Hematopoietic multipotent progenitor cell treated with erythropoietin and hydrocortisone succinate and interleukin-3 and kit ligand, for 15 days (in vitro differentiated cells): ENCODE measurements at regions not wholly inside any gene's neighbourhood (a gene's known extent, or its start where the extent isn't known, plus 50 kb on each side); places are given as distances from the start of the nearest gene placed in this dataset.
"Not testable (repeated sequence)": the region's sequence is repeated elsewhere in the genome, so short reads cannot be mapped to it uniquely, and the experiment has no call there.

Source experiments
- DNase-seq: peaks from one replicate; pipeline ENCODE4 v3.0.0-alpha.2; 2015; ENCODE audit warnings: low spot score

- DNase-seq: no peak
These were observed 81.2 kb upstream of the TBL1X start for GRCh38 chrX:9383655-9384054.

GRCh38 chrX:9388450-9388849 is 76.4 kb upstream of the TBL1X start:
- DNase-seq: no peak

- DNase-seq: no peak
These were observed 74.7 kb upstream of the TBL1X start for GRCh38 chrX:9390121-9390520.

- DNase-seq: no peak
These were observed 74.0 kb upstream of the TBL1X start for GRCh38 chrX:9390693-9391368.

- DNase-seq: no peak
These were observed 72.4 kb upstream of the TBL1X start for GRCh38 chrX:9392445-9392844.

- no peak for DNase-seq
These were observed 71.3 kb upstream of the TBL1X start for GRCh38 chrX:9393571-9393970.

- DNase-seq: no peak
These were observed 70.6 kb upstream of the TBL1X start for GRCh38 chrX:9394212-9394611.

GRCh38 chrX:9396930-9397329 is 67.9 kb upstream of the TBL1X start:
- no peak for DNase-seq

GRCh38 chrX:9401051-9401450 is 63.8 kb upstream of the TBL1X start:
- no peak for DNase-seq

GRCh38 chrX:9403374-9403773 is 61.5 kb upstream of the TBL1X start:
- DNase-seq: no peak

- DNase-seq: not testable (repeated sequence)
These were observed 59.2 kb upstream of the TBL1X start for GRCh38 chrX:9405635-9406034.

- DNase-seq: not testable (repeated sequence)
These were observed 54.0 kb upstream of the TBL1X start for GRCh38 chrX:9410889-9411288.

GRCh38 chrX:9411682-9412081 is 53.2 kb upstream of the TBL1X start:
- DNase-seq: not testable (repeated sequence)

- DNase-seq: no peak
These were observed 50.4 kb upstream of the TBL1X start for GRCh38 chrX:9414416-9414815.
